A549 (cell line): ENCODE measurements at regions not wholly inside any gene's neighbourhood (a gene's known extent, or its start where the extent isn't known, plus 50 kb on each side); places are given as distances from the start of the nearest gene placed in this dataset.

Experiments used
- ATAC-seq, 2 experiments: fragments of 200-7000 bp in 1 of 2; fragments of >200 bp in 1 of 2; cut with Nextera tagmentation in 1 of 2; cut with Tn5 transposase in 1 of 2; 3 replicates each; pipeline versions ENCODE4 v1.8.0 to v1.9.1; 2018 to 2020; ENCODE audit warnings: mild to moderate bottlenecking in 1 of 2, moderate library complexity in 1 of 2
- CTCF ChIA-PET: fragments of 300-600 bp; sonication (Branson Sonifier 250); formaldehyde crosslinking; extraction: SDS; loops from one replicate; lab custom pipeline; 2021; ENCODE audit warnings: antibody characterized with exemption, inconsistent platforms; lab: Yijun Ruan, JAX
- POLR2A ChIA-PET: fragments of 350-600 bp; formaldehyde crosslinking; extraction: SDS; loops from one replicate; lab custom pipeline; 2021; ENCODE audit warnings: antibody characterized with exemption, inconsistent platforms; lab: Yijun Ruan, JAX
- DNase-seq, 2 experiments: peaks; one replicate each; pipeline versions ENCODE4 v3.0.0 to v3.0.0-alpha.2; 2011 to 2016; ENCODE audit warnings: low read depth in 1 of 2, low spot score in 1 of 2
- FAIRE-seq: peaks from 2 replicates; lab custom pipeline; 2011; peaks lifted over from hg19 to GRCh38; lab: Jason Lieb, UNC
- H3K27ac ChIP-seq, 2 experiments: fragments of >200 bp; sonication (Bioruptor Twin); formaldehyde crosslinking; 3 replicates each; pipeline ENCODE4 v1.5.1; 2016 to 2017
- H3K4me1 ChIP-seq: fragments of >200 bp; sonication (Bioruptor Twin); formaldehyde crosslinking; 3 replicates; pipeline ENCODE4 v1.6.1; 2016
- H3K4me2 ChIP-seq: fragments of >200 bp; sonication (Bioruptor Twin); formaldehyde crosslinking; 3 replicates; pipeline ENCODE4 v1.6.1; 2016
- H3K4me3 ChIP-seq: fragments of >200 bp; sonication (Bioruptor Twin); formaldehyde crosslinking; 3 replicates; pipeline ENCODE4 v1.5.1; 2016
- H3K9me3 ChIP-seq: fragments of >200 bp; sonication (Bioruptor Twin); formaldehyde crosslinking; 3 replicates; pipeline ENCODE4 v1.6.1; 2016
- BCL3 ChIP-seq: fragments of >200 bp; sonication (Bioruptor Twin); formaldehyde crosslinking; IDR thresholded peaks from 3 replicates; pipeline ENCODE4 v1.6.1; 2016
- CBX2 ChIP-seq: fragments of 200-600 bp; sonication (generic); IDR thresholded peaks from 2 replicates; pipeline ENCODE4 v1.6.1; 2016; ENCODE audit warnings: low read depth, mild to moderate bottlenecking, borderline replicate concordance
- CBX8 ChIP-seq: fragments of 200-600 bp; sonication (generic); IDR thresholded peaks from 2 replicates; pipeline ENCODE4 v1.6.1; 2016
- CEBPB ChIP-seq, 2 experiments: fragments of >200 bp in 1 of 2; sonication (Bioruptor Twin) in 1 of 2; formaldehyde crosslinking in 1 of 2; IDR thresholded peaks; 2 replicates each; pipeline ENCODE4 v1.6.1; 2012 to 2016
- E2F6 ChIP-seq: IDR thresholded peaks from 2 replicates; pipeline ENCODE4 v1.6.1; 2012; ENCODE audit warnings: low read depth, borderline replicate concordance
- EHMT2 ChIP-seq: fragments of 200-600 bp; sonication (generic); IDR thresholded peaks from 2 replicates; pipeline ENCODE4 v1.6.1; 2016; ENCODE audit warnings: antibody characterized with exemption, low read depth, mild to moderate bottlenecking, moderate library complexity
- ELK1 ChIP-seq: fragments of 150-350 bp; IDR thresholded peaks from 2 replicates; pipeline ENCODE4 v1.6.1; 2014; ENCODE audit warnings: low read depth, mild to moderate bottlenecking, low read length
- EP300 ChIP-seq, 2 experiments: fragments of >200 bp; sonication (Bioruptor Twin); formaldehyde crosslinking; IDR thresholded peaks; 2 replicates in 1 of 2; 3 replicates in 1 of 2; pipeline ENCODE4 v1.6.1; 2016 to 2017
- FOSL2 ChIP-seq, 2 experiments: fragments of 450-650 bp in 1 of 2; fragments of >200 bp in 1 of 2; sonication (Bioruptor Twin) in 1 of 2; formaldehyde crosslinking; IDR thresholded peaks; 2 replicates each; pipeline versions ENCODE4 v1.5.0 to v1.6.1; 2016 to 2020; ENCODE audit warnings: mild to moderate bottlenecking in 1 of 2, moderate library complexity in 1 of 2
- GATA3 ChIP-seq: IDR thresholded peaks from 2 replicates; pipeline ENCODE4 v1.6.1; 2012; ENCODE audit warnings: borderline replicate concordance
- HES2 ChIP-seq: fragments of >200 bp; sonication (Bioruptor Twin); formaldehyde crosslinking; IDR thresholded peaks from 2 replicates; pipeline ENCODE4 v1.6.1; 2016
- HEYL ChIP-seq: fragments of 250-450 bp; sonication (Bioruptor Pico); IDR thresholded peaks from 2 replicates; pipeline ENCODE4 v1.8.0; 2021; ENCODE audit warnings: mild to moderate bottlenecking, moderate library complexity
- HOXA7 ChIP-seq: fragments of 250-450 bp; sonication (Bioruptor Pico); IDR thresholded peaks from 2 replicates; pipeline ENCODE4 v1.5.0; 2020; ENCODE audit warnings: mild to moderate bottlenecking, moderate library complexity
- JUN ChIP-seq, 2 experiments: fragments of >200 bp; sonication (Bioruptor Twin); formaldehyde crosslinking; IDR thresholded peaks; 2 replicates in 1 of 2; 3 replicates in 1 of 2; pipeline ENCODE4 v1.6.1; 2016 to 2017
- JUNB ChIP-seq: fragments of >200 bp; sonication (Bioruptor Twin); formaldehyde crosslinking; IDR thresholded peaks from 2 replicates; pipeline ENCODE4 v1.6.1; 2016
- KDM1A ChIP-seq: fragments of 200-600 bp; sonication (generic); IDR thresholded peaks from 2 replicates; pipeline ENCODE4 v1.6.1; 2016; ENCODE audit warnings: low read depth, mild to moderate bottlenecking
- MAZ ChIP-seq: fragments of 150-350 bp; IDR thresholded peaks from 2 replicates; pipeline ENCODE4 v1.6.1; 2014; ENCODE audit warnings: antibody characterized with exemption, low read depth, low read length, borderline replicate concordance
- PBX3 ChIP-seq: IDR thresholded peaks from 2 replicates; pipeline ENCODE4 v1.6.1; 2012
- POLR2AphosphoS2 ChIP-seq: conservative IDR thresholded peaks from 2 replicates; pipeline ENCODE4 v1.6.1; 2012; ENCODE audit warnings: low read length, improper control_type of control experiment, inconsistent platforms
- RAD21 ChIP-seq, 2 experiments: fragments of >200 bp in 1 of 2; sonication (Bioruptor Twin) in 1 of 2; formaldehyde crosslinking in 1 of 2; IDR thresholded peaks in 1 of 2; conservative IDR thresholded peaks in 1 of 2; 2 replicates in 1 of 2; 3 replicates in 1 of 2; pipeline ENCODE4 v1.6.1; 2012 to 2018; ENCODE audit warnings: inconsistent platforms in 1 of 2
- RCOR1 ChIP-seq: fragments of 150-350 bp; IDR thresholded peaks from 2 replicates; pipeline ENCODE4 v1.6.1; 2014; ENCODE audit warnings: antibody characterized with exemption, low read length, low read depth
- RFX5 ChIP-seq: fragments of 450-650 bp; IDR thresholded peaks from 2 replicates; pipeline ENCODE4 v1.7.1; 2014; ENCODE audit warnings: antibody characterized with exemption, mild to moderate bottlenecking, moderate library complexity
- SMC3 ChIP-seq: fragments of >200 bp; sonication (Bioruptor Twin); formaldehyde crosslinking; IDR thresholded peaks from 3 replicates; pipeline ENCODE4 v1.6.1; 2018; ENCODE audit warnings: inconsistent platforms
- TFCP2L1 ChIP-seq: fragments of 250-450 bp; sonication (Bioruptor Pico); IDR thresholded peaks from 2 replicates; pipeline ENCODE4 v1.5.0; 2021; ENCODE audit warnings: mild to moderate bottlenecking
- ZC3H11A ChIP-seq: fragments of 450-650 bp; IDR thresholded peaks from 2 replicates; pipeline ENCODE4 v1.6.1; 2014; ENCODE audit warnings: antibody characterized with exemption, mild to moderate bottlenecking
- ZNF302 ChIP-seq: fragments of 250-450 bp; sonication (Bioruptor Pico); IDR thresholded peaks from 2 replicates; pipeline ENCODE4 v1.9.0; 2021; ENCODE audit warnings: inconsistent platforms, mild to moderate bottlenecking, moderate library complexity
- ZSCAN20 ChIP-seq: fragments of 250-450 bp; sonication (Bioruptor Pico); IDR thresholded peaks from 2 replicates; pipeline ENCODE4 v1.8.0; 2022; ENCODE audit warnings: mild to moderate bottlenecking, moderate library complexity
- WGBS: methylation state at CpG from one replicate; pipeline ENCODE4 v1.1.6; 2017; ENCODE audit errors: missing lambda C conversion rate; 5-methylcytosine and 5-hydroxymethylcytosine counted together

GRCh38 chr2:105460048-105460732, 61.3 kb upstream of the FHL2 start (continued):
- TF ChIP-seq ELK1 (no peak), BCL3 (no peak)

GRCh38 chr2:105458076-105458475, 59.2 kb upstream of the FHL2 start:
- H3K4me2 ChIP-seq: no peak overlapping the region
- TF ChIP-seq HOXA7 (CRISPR knock-in tag): no peak
- TF ChIP-seq CBX2: no peak
- no peak for TF ChIP-seq CBX8
- TF ChIP-seq EHMT2: no peak
- TF ChIP-seq, all 56 proteins: peak for 0
- H3K27ac ChIP-seq: peak overlapping the region; percentile 2 to 91; a peak in 4 of 6 replicates
- FAIRE-seq (no peak), DNase-seq (no peak), ATAC-seq (no peak)
- CTCF ChIA-PET: interaction anchor here (1.0 kb wide), 1 partner anchor 81 kb away, joined by 3 read pairs; no protein-coding TSS in a partner anchor
- H3K4me1 ChIP-seq: peaks cover 32% of the 10 kb centered on the region
- 91% methylated on average over 6 of the region's 6 CpGs for WGBS
- no peaks in the 10 kb centered on the region for H3K9me3 ChIP-seq
- POLR2A ChIA-PET: no interaction called here
- H3K4me3 ChIP-seq: no peak overlapping the region

- Histone ChIP-seq H3K4me1 (peaks cover 33% of the 10 kb centered on the region), H3K9me3 (no peaks in the 10 kb centered on the region), H3K4me3 (peak overlapping the region; percentile 19; the same call in 2 of the 3 replicates), H3K4me2 (peak overlapping the region; percentile 77), H3K27ac (peak overlapping the region; percentile 86 to 91)
- peak; percentile 81 to 84 for ATAC-seq
- no peak for FAIRE-seq
- 2% methylated on average over 3 of the region's 3 CpGs for WGBS
- TF ChIP-seq MAZ (no peak), RFX5 (no peak), ZC3H11A (no peak), TFCP2L1 (CRISPR knock-in tag) (no peak), ZNF302 (CRISPR knock-in tag) (no peak), CEBPB (IDR thresholded peaks at IDR 0.05) (peak; percentile 94 to 98), POLR2AphosphoS2 (no peak), KDM1A (no peak), JUNB (peak; percentile 88), PBX3 (peak; percentile 84), RAD21 (conservative IDR thresholded peaks at IDR 0.05 in 1 of 2, IDR thresholded peaks at IDR 0.05 in 1 of 2) (no peak), RCOR1 (no peak), CBX2 (no peak), JUN (IDR thresholded peaks at IDR 0.05) (peak; percentile 68 to 77; a peak in 4 of 5 replicates), EP300 (IDR thresholded peaks at IDR 0.05) (peak; percentile 80 to 89; a peak in 3 of 5 replicates), GATA3 (peak; percentile 84), HES2 (peak; percentile 40; the same call in 1 of the 2 replicates), E2F6 (no peak), FOSL2 (IDR thresholded peaks at IDR 0.05) (peak; percentile 87), FOSL2 (CRISPR knock-in tag; IDR thresholded peaks at IDR 0.05) (peak; percentile 80), HEYL (CRISPR knock-in tag) (no peak), BCL3 (peak; percentile 91; the same call in 2 of the 3 replicates), SMC3 (no peak; the same call in 2 of the 3 replicates), ZSCAN20 (CRISPR knock-in tag) (no peak)
- TF ChIP-seq, all 56 proteins: peak for 9
- POLR2A ChIA-PET: interaction anchor here (0.7 to 2.3 kb wide), 5 partner anchors 18 to 65 kb away, joined by 3 to 6 read pairs (median 3); partner anchors contain the start of gene FHL2
- peak; percentile 77 to 92 for DNase-seq
- CTCF ChIA-PET: interaction anchor here (0.6 to 3.1 kb wide), 10 partner anchors 12 to 120 kb away, joined by 3 to 13 read pairs (median 4); no protein-coding TSS in a partner anchor
Observed at GRCh38 chr2:105455488-105456003, 56.7 kb upstream of the FHL2 start.
